Cardiac fibroblast (primary cell): ENCODE measurements at regions not wholly inside any gene's neighbourhood (a gene's known extent, or its start where the extent isn't known, plus 50 kb on each side); places are given as distances from the start of the nearest gene placed in this dataset.
A peak's percentile ranks its signal among the peaks of the same experiment; 100 is the strongest.

Experiments
- DNase-seq, 2 donors: peaks; one replicate each; pipeline versions ENCODE4 v3.0.0 to v3.0.0-alpha.2; 2010; ENCODE audit warnings: low read depth in 2 of 2
- H3K4me3 ChIP-seq, 2 donors: replicated peaks in 1 of 2; 1 replicate in 1 of 2; 2 replicates in 1 of 2; pipeline ENCODE4 v1.5.1; 2011; ENCODE audit warnings: low read depth in 2 of 2, low read length in 2 of 2, mild to moderate bottlenecking in 2 of 2, moderate library complexity in 1 of 2
- TF ChIP-seq, protein P1 (sequence below): IDR thresholded peaks from one replicate; pipeline ENCODE4 v1.5.1; 2011; ENCODE audit warnings: low read depth, mild to moderate bottlenecking, low read length, inconsistent platforms

DNA sequence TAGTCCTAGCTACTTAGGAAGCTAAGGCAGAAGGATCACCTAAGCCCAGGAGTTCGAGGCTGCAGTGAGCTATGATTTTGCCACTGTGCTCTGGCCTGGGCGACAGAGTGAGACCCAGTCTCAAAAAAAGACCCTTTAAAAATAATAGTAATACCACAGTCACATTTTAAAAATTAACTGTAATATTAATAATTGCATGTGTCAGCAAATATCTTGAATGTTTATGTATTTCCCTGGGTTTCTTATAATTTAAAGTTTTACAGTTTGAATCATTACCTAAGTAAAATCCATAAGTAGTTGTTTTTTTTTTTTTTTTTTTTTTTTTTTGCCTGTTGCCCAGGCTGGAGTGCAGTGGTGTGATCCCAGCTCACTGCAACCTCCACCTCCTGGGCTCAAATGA is 69.2 kb downstream of the LYZL2 start:
- DNase-seq, result no peak
- H3K4me3 ChIP-seq, result no peak overlapping the region
- TF ChIP-seq, protein P1, sequence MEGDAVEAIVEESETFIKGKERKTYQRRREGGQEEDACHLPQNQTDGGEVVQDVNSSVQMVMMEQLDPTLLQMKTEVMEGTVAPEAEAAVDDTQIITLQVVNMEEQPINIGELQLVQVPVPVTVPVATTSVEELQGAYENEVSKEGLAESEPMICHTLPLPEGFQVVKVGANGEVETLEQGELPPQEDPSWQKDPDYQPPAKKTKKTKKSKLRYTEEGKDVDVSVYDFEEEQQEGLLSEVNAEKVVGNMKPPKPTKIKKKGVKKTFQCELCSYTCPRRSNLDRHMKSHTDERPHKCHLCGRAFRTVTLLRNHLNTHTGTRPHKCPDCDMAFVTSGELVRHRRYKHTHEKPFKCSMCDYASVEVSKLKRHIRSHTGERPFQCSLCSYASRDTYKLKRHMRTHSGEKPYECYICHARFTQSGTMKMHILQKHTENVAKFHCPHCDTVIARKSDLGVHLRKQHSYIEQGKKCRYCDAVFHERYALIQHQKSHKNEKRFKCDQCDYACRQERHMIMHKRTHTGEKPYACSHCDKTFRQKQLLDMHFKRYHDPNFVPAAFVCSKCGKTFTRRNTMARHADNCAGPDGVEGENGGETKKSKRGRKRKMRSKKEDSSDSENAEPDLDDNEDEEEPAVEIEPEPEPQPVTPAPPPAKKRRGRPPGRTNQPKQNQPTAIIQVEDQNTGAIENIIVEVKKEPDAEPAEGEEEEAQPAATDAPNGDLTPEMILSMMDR, result no peak

DNA sequence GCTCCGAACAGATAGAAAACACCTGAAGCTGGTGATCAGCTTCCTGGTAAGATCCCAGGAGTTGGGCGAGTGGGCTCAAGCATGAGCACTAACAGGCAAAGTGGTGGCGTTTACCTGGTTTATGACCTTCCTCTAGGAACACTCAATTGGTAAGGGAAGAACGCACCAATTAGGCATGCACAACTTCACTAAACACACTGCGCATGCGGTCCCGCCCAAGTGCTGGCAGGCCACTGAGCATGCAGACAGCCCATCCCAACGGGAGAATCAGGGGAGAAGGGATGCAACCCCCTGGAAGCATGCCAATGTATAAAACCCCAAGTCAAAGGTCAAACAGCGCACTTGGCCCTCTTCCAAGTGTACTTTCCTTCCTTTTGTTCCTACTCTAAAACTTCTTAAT is 70.4 kb downstream of the LYZL2 start:
- no peak for DNase-seq
- TF ChIP-seq, protein P1, result no peak
- H3K4me3 ChIP-seq, result no peak overlapping the region

DNA sequence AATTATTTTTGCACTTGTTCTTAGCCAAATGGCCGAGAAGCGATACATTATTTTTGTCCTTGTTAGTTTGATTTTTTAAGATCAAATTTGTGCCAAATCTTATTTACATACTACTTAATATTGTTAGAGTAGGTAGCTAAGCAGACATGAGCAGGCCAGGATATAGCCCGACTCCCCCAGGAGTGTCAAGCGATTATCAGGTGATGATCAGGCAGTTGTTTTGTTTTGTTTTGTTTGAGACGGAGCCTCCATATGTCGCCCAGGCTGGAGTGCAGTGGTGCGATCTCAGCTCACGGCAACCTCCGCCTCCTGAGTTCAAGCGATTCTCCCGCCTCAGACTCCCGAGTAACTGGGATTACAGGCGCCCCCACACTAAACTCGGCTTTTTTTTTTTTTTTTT is 71.1 kb downstream of the LYZL2 start:
- H3K4me3 ChIP-seq, result no peak overlapping the region
- no peak for DNase-seq
- TF ChIP-seq, protein P1, result no peak

DNA sequence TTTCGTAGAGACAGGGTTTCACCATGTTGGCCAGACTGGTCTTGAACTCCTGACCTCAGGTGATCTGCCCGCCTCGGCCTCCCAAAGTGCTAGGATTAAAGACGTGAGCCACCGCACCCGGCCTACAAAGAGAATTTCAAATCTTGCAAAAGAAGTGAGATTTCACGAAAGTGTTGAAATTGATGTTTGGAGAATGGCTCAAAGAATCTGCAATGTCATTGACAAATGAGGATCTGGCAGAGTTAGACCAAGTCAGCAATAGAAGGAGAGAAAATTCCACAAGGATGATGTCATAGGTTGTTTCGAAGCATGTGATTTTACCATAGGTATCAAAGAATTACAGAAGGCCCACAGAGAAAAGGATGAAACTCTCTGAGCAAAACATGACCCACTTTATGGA is 71.7 kb downstream of the LYZL2 start:
- peak; percentile 70 to 73 for DNase-seq
- TF ChIP-seq, protein P1, result no peak
- H3K4me3 ChIP-seq, result no peak overlapping the region

DNA sequence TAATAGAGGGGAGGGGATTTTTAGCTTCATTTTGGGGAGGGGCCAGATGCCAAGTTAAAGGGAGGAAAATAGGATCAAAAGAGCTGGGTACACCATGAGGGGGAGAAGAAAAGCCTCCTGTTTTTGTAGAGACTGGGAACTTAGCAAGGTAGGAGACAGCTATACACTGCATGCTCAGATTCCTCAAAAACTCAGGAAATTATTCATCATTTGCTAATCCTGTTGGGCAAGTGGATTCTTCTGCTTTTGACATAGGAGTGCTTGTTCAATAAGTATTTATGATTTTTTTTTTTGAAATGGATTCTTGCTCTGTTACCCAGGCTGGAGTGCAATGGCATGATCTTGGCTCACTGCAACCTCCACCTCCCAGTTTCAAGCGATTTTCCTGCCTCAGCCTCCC is 73.4 kb downstream of the LYZL2 start:
- TF ChIP-seq, protein P1, result no peak
- no peak overlapping the region for H3K4me3 ChIP-seq
- DNase-seq, result peak in 1 of 2 donors; percentile 45

DNA sequence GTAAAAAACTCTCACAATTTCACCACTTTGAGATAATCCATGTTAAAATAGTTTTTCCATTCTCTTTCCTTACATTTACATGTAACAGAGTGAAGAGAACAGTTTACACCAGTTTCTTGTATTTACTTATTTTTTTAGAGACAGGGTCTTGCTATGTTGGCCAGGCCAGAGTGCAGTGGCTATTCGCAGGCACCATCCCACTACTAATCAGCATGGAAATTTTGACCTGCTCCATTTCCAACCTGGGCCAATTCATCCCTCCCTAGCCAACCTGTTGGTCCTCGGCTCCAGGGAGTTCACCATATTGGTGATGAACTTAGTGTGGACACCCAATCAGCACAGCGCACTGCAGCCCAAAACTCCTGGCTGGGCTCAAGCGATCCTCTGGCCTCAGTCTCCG is 74.1 kb downstream of the LYZL2 start:
- H3K4me3 ChIP-seq, result no peak overlapping the region
- TF ChIP-seq, protein P1, result no peak
- DNase-seq, result no peak

DNA sequence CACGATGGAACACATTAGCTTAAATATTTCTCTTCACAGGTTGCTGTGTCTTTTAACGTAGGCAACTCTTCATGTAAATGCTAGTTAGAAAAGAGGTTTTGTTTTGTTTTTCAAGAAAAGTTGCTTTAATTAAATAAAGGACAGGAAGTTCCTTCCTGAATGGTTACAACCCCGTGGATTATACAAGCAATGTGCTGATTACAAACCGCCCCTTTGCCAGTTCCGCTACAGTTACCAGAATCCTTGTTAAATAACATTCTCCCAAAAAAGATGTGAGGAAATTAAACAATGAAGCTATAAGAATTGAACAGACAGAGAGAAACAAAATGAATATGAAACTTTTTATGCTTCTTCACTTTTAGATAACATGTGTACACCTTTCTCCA is 75.1 kb downstream of the LYZL2 start:
- no peak for DNase-seq
- no peak overlapping the region for H3K4me3 ChIP-seq
- TF ChIP-seq, protein P1, result no peak
